HEK293T (cell line): ENCODE measurements at regions not wholly inside any gene's neighbourhood (a gene's known extent, or its start where the extent isn't known, plus 50 kb on each side); places are given as distances from the start of the nearest gene placed in this dataset.

ENCODE experiments used
- BHLHE40 ChIP-seq: fragments of 450-650 bp; IDR thresholded peaks from 2 replicates; pipeline ENCODE4 v1.6.1; 2016; ENCODE audit warnings: mild to moderate bottlenecking, moderate library complexity, borderline replicate concordance
- ELF4 ChIP-seq: fragments of 450-650 bp; IDR thresholded peaks from 2 replicates; pipeline ENCODE4 v1.6.1; 2017; ENCODE audit warnings: antibody characterized with exemption
- FOXA1 ChIP-seq: fragments of 450-650 bp; IDR thresholded peaks from 2 replicates; pipeline ENCODE4 v1.6.1; 2016; ENCODE audit warnings: mild to moderate bottlenecking
- FOXK2 ChIP-seq: fragments of 450-650 bp; IDR thresholded peaks from 2 replicates; pipeline ENCODE4 v1.6.1; 2016; ENCODE audit warnings: mild to moderate bottlenecking
- FOXM1 ChIP-seq: fragments of 450-650 bp; IDR thresholded peaks from 2 replicates; pipeline ENCODE4 v1.6.1; 2017; ENCODE audit warnings: mild to moderate bottlenecking, borderline replicate concordance
- LEF1 ChIP-seq: fragments of 450-650 bp; IDR thresholded peaks from 2 replicates; pipeline ENCODE4 v1.6.1; 2017; ENCODE audit warnings: mild to moderate bottlenecking, borderline replicate concordance
- NFRKB ChIP-seq: fragments of 450-650 bp; IDR thresholded peaks from 2 replicates; pipeline ENCODE4 v1.6.1; 2016; ENCODE audit warnings: mild to moderate bottlenecking, moderate library complexity
- SP1 ChIP-seq: fragments of 450-650 bp; IDR thresholded peaks from 2 replicates; pipeline ENCODE4 v1.6.1; 2017
- SUZ12 ChIP-seq: fragments of 450-650 bp; IDR thresholded peaks from 2 replicates; pipeline ENCODE4 v1.6.1; 2016; ENCODE audit warnings: mild to moderate bottlenecking
- ZNF384 ChIP-seq: fragments of 450-650 bp; IDR thresholded peaks from 2 replicates; pipeline ENCODE4 v1.6.1; 2016
- TF ChIP-seq, protein P1 (sequence below): fragments of 450-650 bp; IDR thresholded peaks from 2 replicates; pipeline ENCODE4 v1.6.1; 2016

GRCh38 chr22:48404801-48405447 lies 1422.7 kb downstream of the BRD1 start:
- no peak for TF ChIP-seq ZNF384
- no peak for TF ChIP-seq SUZ12
- TF ChIP-seq SP1, result no peak
- no peak for TF ChIP-seq NFRKB
- no peak for TF ChIP-seq BHLHE40
- TF ChIP-seq FOXK2, result no peak
- TF ChIP-seq LEF1, result no peak
- no peak for TF ChIP-seq FOXM1
- no peak for TF ChIP-seq FOXA1
- TF ChIP-seq, protein P1, sequence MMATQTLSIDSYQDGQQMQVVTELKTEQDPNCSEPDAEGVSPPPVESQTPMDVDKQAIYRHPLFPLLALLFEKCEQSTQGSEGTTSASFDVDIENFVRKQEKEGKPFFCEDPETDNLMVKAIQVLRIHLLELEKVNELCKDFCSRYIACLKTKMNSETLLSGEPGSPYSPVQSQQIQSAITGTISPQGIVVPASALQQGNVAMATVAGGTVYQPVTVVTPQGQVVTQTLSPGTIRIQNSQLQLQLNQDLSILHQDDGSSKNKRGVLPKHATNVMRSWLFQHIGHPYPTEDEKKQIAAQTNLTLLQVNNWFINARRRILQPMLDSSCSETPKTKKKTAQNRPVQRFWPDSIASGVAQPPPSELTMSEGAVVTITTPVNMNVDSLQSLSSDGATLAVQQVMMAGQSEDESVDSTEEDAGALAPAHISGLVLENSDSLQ, result no peak
- no peak for TF ChIP-seq ELF4
